Kidney (tissue), 13 donors: ENCODE measurements at regions not wholly inside any gene's neighbourhood (a gene's known extent, or its start where the extent isn't known, plus 50 kb on each side); places are given as distances from the start of the nearest gene placed in this dataset.

Experiments
- DNase-seq, 5 donors: peaks; one replicate each; pipeline ENCODE4 v3.0.0-alpha.2; 2013 to 2020
- FAIRE-seq: peaks from 2 replicates; lab custom pipeline; 2012; peaks lifted over from hg19 to GRCh38; lab: Jason Lieb, UNC
- H3K27ac ChIP-seq, 2 donors: one replicate each; pipeline ENCODE4 v1.7.0; 2013; ENCODE audit warnings: low read depth in 2 of 2, low read length in 2 of 2, inconsistent platforms in 1 of 2
- H3K27me3 ChIP-seq: one replicate; pipeline ENCODE4 v1.7.1; 2013; ENCODE audit warnings: low read length, inconsistent platforms; ENCODE audit not compliant: control insufficient read depth, insufficient read depth
- H3K36me3 ChIP-seq, 3 donors: one replicate each; pipeline versions ENCODE4 v1.7.0 to v1.7.1; 2013; ENCODE audit warnings: low read length in 3 of 3, control low read depth in 1 of 3, inconsistent platforms in 1 of 3; ENCODE audit not compliant: insufficient read depth in 3 of 3, control insufficient read depth in 2 of 3
- H3K4me1 ChIP-seq, 3 donors: one replicate each; pipeline versions ENCODE4 v1.7.0 to v1.7.1; 2013; ENCODE audit warnings: low read length in 3 of 3, inconsistent platforms in 1 of 3, low read depth in 1 of 3; ENCODE audit not compliant: control insufficient read depth in 2 of 3, insufficient read depth in 2 of 3
- H3K4me3 ChIP-seq, 3 donors: one replicate each; pipeline versions ENCODE4 v1.7.0 to v1.8.1; 2013; ENCODE audit warnings: low read length in 3 of 3, control low read depth in 1 of 3, inconsistent platforms in 1 of 3
- H3K9ac ChIP-seq, 3 donors: one replicate each; pipeline versions ENCODE4 v1.7.0 to v1.7.1; 2013; ENCODE audit warnings: low read length in 3 of 3, control low read depth in 1 of 3, inconsistent platforms in 1 of 3
- H3K9me3 ChIP-seq, 3 donors: one replicate each; pipeline versions ENCODE4 v1.7.0 to v1.7.1; 2013; ENCODE audit warnings: low read length in 3 of 3, control low read depth in 1 of 3, inconsistent platforms in 1 of 3; ENCODE audit not compliant: control insufficient read depth in 2 of 3, insufficient read depth in 1 of 3
- CTCF ChIP-seq: IDR thresholded peaks from 3 replicates; pipeline ENCODE4 v1.5.1; 2012; ENCODE audit warnings: mild to moderate bottlenecking, moderate library complexity, borderline replicate concordance; ENCODE audit not compliant: insufficient read depth; ENCODE audit errors: extremely low read depth
- intact Hi-C: fragments of 100-400 bp; cut with DNase I; formaldehyde crosslinking; loops from one replicate; pipeline ENCODE4 v1.11.1; 2022
- donor health status: control.
- donor health status: control.
- donor health status: control.
- donor health status: control.
- donor health status: control.
- donor health status: DM: yes; HTN: yes; CAD: no.
- donor health status: Normal renal cell carcinoma (clear cell type).

GRCh38 chr2:51535763-51536162, 503.8 kb upstream of the NRXN1 start:
- DNase-seq = no peak
- no peak overlapping the region for H3K4me3 ChIP-seq
- no peak for TF ChIP-seq CTCF
- FAIRE-seq = no peak
- intact Hi-C loops = no loop called here
- no peak overlapping the region for H3K9ac ChIP-seq
- no peaks in the 10 kb centered on the region for H3K27me3 ChIP-seq
- H3K9me3 ChIP-seq = peaks cover 0 to 4% (median 0%) of the 10 kb centered on the region in 3 donors
- no peaks in the 10 kb centered on the region for H3K36me3 ChIP-seq
- no peak overlapping the region for H3K27ac ChIP-seq
- H3K4me1 ChIP-seq = no peaks in the 10 kb centered on the region

- DNase-seq (no peak), FAIRE-seq (no peak)
- Histone ChIP-seq H3K27ac (no peak overlapping the region), H3K36me3 (no peaks in the 10 kb centered on the region), H3K9ac (no peak overlapping the region), H3K4me1 (no peaks in the 10 kb centered on the region), H3K27me3 (no peaks in the 10 kb centered on the region), H3K9me3 (peaks cover 0 to 4% (median 0%) of the 10 kb centered on the region in 3 donors), H3K4me3 (no peak overlapping the region)
- TF ChIP-seq CTCF = no peak
- intact Hi-C loops = no loop called here
These were observed 502.2 kb upstream of the NRXN1 start for GRCh38 chr2:51534166-51534565.

- intact Hi-C loops = no loop called here
- no peak overlapping the region for H3K4me3 ChIP-seq
- FAIRE-seq (no peak), DNase-seq (no peak)
- H3K4me1 ChIP-seq = no peaks in the 10 kb centered on the region
- H3K27me3 ChIP-seq = no peaks in the 10 kb centered on the region
- H3K9me3 ChIP-seq = peaks cover 0 to 7% (median 2%) of the 10 kb centered on the region in 3 donors
- H3K9ac ChIP-seq = no peak overlapping the region
- H3K27ac ChIP-seq = no peak overlapping the region
- no peak for TF ChIP-seq CTCF
- H3K36me3 ChIP-seq = no peaks in the 10 kb centered on the region
These were observed 496.2 kb upstream of the NRXN1 start for GRCh38 chr2:51528156-51528555.

- FAIRE-seq = no peak
- no peak for DNase-seq
- intact Hi-C loops = no loop called here
- peaks cover 0 to 3% (median 2%) of the 10 kb centered on the region in 3 donors for H3K9me3 ChIP-seq
- no peak overlapping the region for H3K27ac ChIP-seq
- H3K4me3 ChIP-seq = no peak overlapping the region
- no peaks in the 10 kb centered on the region for H3K27me3 ChIP-seq
- H3K36me3 ChIP-seq = no peaks in the 10 kb centered on the region
- no peaks in the 10 kb centered on the region for H3K4me1 ChIP-seq
- TF ChIP-seq CTCF = no peak
- H3K9ac ChIP-seq = no peak overlapping the region
These were observed 494.8 kb upstream of the NRXN1 start for GRCh38 chr2:51526766-51527165.
